SJCRH30 (cell line): ENCODE measurements at regions not wholly inside any gene's neighbourhood (a gene's known extent, or its start where the extent isn't known, plus 50 kb on each side); places are given as distances from the start of the nearest gene placed in this dataset.

ENCODE experiments used
- DNase-seq, 2 experiments: peaks; one replicate each; pipeline ENCODE4 v3.0.0-alpha.2; 2015 to 2020
- H3K27ac ChIP-seq: fragments of 250-450 bp; sonication (Bioruptor Pico); 2 replicates; pipeline ENCODE4 v1.5.1; 2020; ENCODE audit warnings: mild to moderate bottlenecking, moderate library complexity
- H3K27me3 ChIP-seq: fragments of 250-450 bp; sonication (Bioruptor Pico); 2 replicates; pipeline ENCODE4 v1.5.1; 2020; ENCODE audit warnings: mild to moderate bottlenecking, moderate library complexity
- H3K36me3 ChIP-seq: fragments of 250-450 bp; sonication (Bioruptor Pico); 2 replicates; pipeline ENCODE4 v1.5.1; 2020; ENCODE audit warnings: mild to moderate bottlenecking, moderate library complexity
- H3K4me1 ChIP-seq: fragments of 250-450 bp; sonication (Bioruptor Pico); 2 replicates; pipeline ENCODE4 v1.5.1; 2020; ENCODE audit warnings: mild to moderate bottlenecking, moderate library complexity
- H3K4me3 ChIP-seq: fragments of 250-450 bp; sonication (Bioruptor Pico); 2 replicates; pipeline ENCODE4 v1.5.1; 2020; ENCODE audit warnings: mild to moderate bottlenecking, moderate library complexity
- H3K9me3 ChIP-seq: fragments of 250-450 bp; sonication (Bioruptor Pico); replicated peaks from 2 replicates; pipeline ENCODE4 v1.5.1; 2020; ENCODE audit warnings: mild to moderate bottlenecking, moderate library complexity

GRCh38 chr15:25178835-25179672 is 224.3 kb downstream of the SNRPN start:
- Histone ChIP-seq H3K9me3 (no peaks in the 10 kb centered on the region; the same call in 1 of the 2 replicates), H3K4me3 (no peak overlapping the region), H3K4me1 (no peaks in the 10 kb centered on the region), H3K27ac (no peak overlapping the region), H3K36me3 (no peaks in the 10 kb centered on the region), H3K27me3 (no peaks in the 10 kb centered on the region)
- DNase-seq = peak in 1 of 2 experiments; percentile 0

GRCh38 chr15:25179673-25180511 is 225.1 kb downstream of the SNRPN start:
- H3K27me3 ChIP-seq = no peaks in the 10 kb centered on the region
- no peaks in the 10 kb centered on the region for H3K9me3 ChIP-seq
- no peak overlapping the region for H3K27ac ChIP-seq
- no peaks in the 10 kb centered on the region for H3K4me1 ChIP-seq
- H3K36me3 ChIP-seq = no peaks in the 10 kb centered on the region
- DNase-seq = peak in 1 of 2 experiments; percentile 0
- no peak overlapping the region for H3K4me3 ChIP-seq

GRCh38 chr15:25180606-25181292 is 226.0 kb downstream of the SNRPN start:
- no peak overlapping the region for H3K27ac ChIP-seq
- H3K27me3 ChIP-seq = no peaks in the 10 kb centered on the region
- H3K9me3 ChIP-seq = no peaks in the 10 kb centered on the region
- no peaks in the 10 kb centered on the region for H3K36me3 ChIP-seq
- no peak for DNase-seq
- H3K4me3 ChIP-seq = no peak overlapping the region
- no peaks in the 10 kb centered on the region for H3K4me1 ChIP-seq

GRCh38 chr15:25181293-25182097 is 226.7 kb downstream of the SNRPN start:
- no peak for DNase-seq
- Histone ChIP-seq H3K27ac (no peak overlapping the region), H3K9me3 (no peaks in the 10 kb centered on the region), H3K4me1 (no peaks in the 10 kb centered on the region), H3K4me3 (no peak overlapping the region), H3K27me3 (no peaks in the 10 kb centered on the region), H3K36me3 (no peaks in the 10 kb centered on the region)

- H3K36me3 ChIP-seq = no peaks in the 10 kb centered on the region
- H3K9me3 ChIP-seq = no peaks in the 10 kb centered on the region
- no peak for DNase-seq
Measured at GRCh38 chr15:25182098-25182478, 227.3 kb downstream of the SNRPN start.

GRCh38 chr15:25182736-25183445 is 228.1 kb downstream of the SNRPN start:
- Histone ChIP-seq H3K27ac (no peak overlapping the region), H3K4me3 (no peak overlapping the region), H3K27me3 (no peaks in the 10 kb centered on the region), H3K4me1 (no peaks in the 10 kb centered on the region), H3K36me3 (no peaks in the 10 kb centered on the region), H3K9me3 (no peaks in the 10 kb centered on the region)
- peak in 1 of 2 experiments; percentile 13 for DNase-seq

More at GRCh38 chr15:25182098-25182478, 227.3 kb downstream of the SNRPN start:
- no peak overlapping the region for H3K4me3 ChIP-seq
- no peaks in the 10 kb centered on the region for H3K4me1 ChIP-seq
- H3K27me3 ChIP-seq = no peaks in the 10 kb centered on the region
- no peak overlapping the region for H3K27ac ChIP-seq

GRCh38 chr15:25183581-25184251 is 228.9 kb downstream of the SNRPN start:
- H3K9me3 ChIP-seq = no peaks in the 10 kb centered on the region
- DNase-seq = no peak

GRCh38 chr15:25184356-25185155 is 229.8 kb downstream of the SNRPN start:
- no peaks in the 10 kb centered on the region for H3K27me3 ChIP-seq
- H3K36me3 ChIP-seq = no peaks in the 10 kb centered on the region
- no peaks in the 10 kb centered on the region for H3K9me3 ChIP-seq
- DNase-seq = no peak
- no peak overlapping the region for H3K4me3 ChIP-seq
- no peak overlapping the region for H3K27ac ChIP-seq
- no peaks in the 10 kb centered on the region for H3K4me1 ChIP-seq

More at GRCh38 chr15:25183581-25184251, 228.9 kb downstream of the SNRPN start:
- Histone ChIP-seq H3K27me3 (no peaks in the 10 kb centered on the region), H3K4me3 (no peak overlapping the region), H3K36me3 (no peaks in the 10 kb centered on the region), H3K4me1 (no peaks in the 10 kb centered on the region), H3K27ac (no peak overlapping the region)

- Histone ChIP-seq H3K36me3 (no peaks in the 10 kb centered on the region), H3K27ac (no peak overlapping the region), H3K9me3 (no peaks in the 10 kb centered on the region), H3K4me1 (no peaks in the 10 kb centered on the region), H3K27me3 (no peaks in the 10 kb centered on the region), H3K4me3 (no peak overlapping the region)
- no peak for DNase-seq
Measured at GRCh38 chr15:25185156-25185710, 230.4 kb downstream of the SNRPN start.

GRCh38 chr15:25185791-25186190 is 231.0 kb downstream of the SNRPN start:
- no peaks in the 10 kb centered on the region for H3K27me3 ChIP-seq
- no peaks in the 10 kb centered on the region for H3K36me3 ChIP-seq
- H3K9me3 ChIP-seq = no peaks in the 10 kb centered on the region
- no peak for DNase-seq
- no peak overlapping the region for H3K27ac ChIP-seq
- H3K4me3 ChIP-seq = no peak overlapping the region
- no peaks in the 10 kb centered on the region for H3K4me1 ChIP-seq

GRCh38 chr15:25186411-25186810 is 231.6 kb downstream of the SNRPN start:
- Histone ChIP-seq H3K4me3 (no peak overlapping the region), H3K27ac (no peak overlapping the region), H3K9me3 (no peaks in the 10 kb centered on the region), H3K4me1 (no peaks in the 10 kb centered on the region), H3K27me3 (no peaks in the 10 kb centered on the region), H3K36me3 (no peaks in the 10 kb centered on the region)
- DNase-seq = no peak

GRCh38 chr15:25186906-25187645 is 232.3 kb downstream of the SNRPN start:
- Histone ChIP-seq H3K9me3 (no peaks in the 10 kb centered on the region), H3K4me3 (no peak overlapping the region), H3K4me1 (no peaks in the 10 kb centered on the region), H3K27me3 (no peaks in the 10 kb centered on the region), H3K27ac (no peak overlapping the region), H3K36me3 (no peaks in the 10 kb centered on the region)
- DNase-seq = no peak
